ENCODE measurements at regions not wholly inside any gene's neighbourhood (a gene's known extent, or its start where the extent isn't known, plus 50 kb on each side); places are given as distances from the start of the nearest gene placed in this dataset.

DNA sequence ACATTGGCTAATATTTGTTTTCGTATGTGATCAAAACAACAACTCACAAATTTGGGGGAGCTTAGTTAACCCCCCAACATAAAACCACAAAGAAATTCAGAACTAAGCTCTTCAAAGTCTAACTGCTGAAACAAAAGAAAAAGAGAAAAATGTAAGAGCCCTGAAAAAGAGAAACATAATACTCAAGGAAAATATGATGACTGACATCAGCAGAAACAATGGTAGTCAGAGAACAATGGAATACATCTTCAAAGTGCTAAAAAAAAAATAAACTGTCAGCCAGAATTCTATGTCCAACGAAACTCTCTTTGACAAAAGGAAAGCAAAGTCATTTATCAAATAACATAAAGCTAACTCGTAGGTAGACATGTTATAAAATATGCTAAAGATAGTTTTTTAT is 566.3 kb upstream of the GRAMD2B start (continued):
- TF ChIP-seq ZNF770 (CRISPR knock-in tag; IDR thresholded peaks at IDR 0.05) (no peak), POLR2AphosphoS2 (IDR thresholded peaks at IDR 0.05; ENCODE audit: low read depth, low read length) (no peak), TCF7L2 (IDR thresholded peaks at IDR 0.05; ENCODE audit: low read depth, low read length) (no peak), ZBTB21 (CRISPR knock-in tag; IDR thresholded peaks at IDR 0.05) (no peak), REL (CRISPR knock-in tag; conservative IDR thresholded peaks at IDR 0.05) (no peak), NFATC3 (CRISPR knock-in tag; IDR thresholded peaks at IDR 0.05) (no peak), ZNF556 (CRISPR knock-in tag; IDR thresholded peaks at IDR 0.05; ENCODE audit: borderline replicate concordance) (no peak), MXD1 (CRISPR knock-in tag; IDR thresholded peaks at IDR 0.05) (no peak), GZF1 (CRISPR knock-in tag; IDR thresholded peaks at IDR 0.05) (no peak), HOMEZ (CRISPR knock-in tag; IDR thresholded peaks at IDR 0.05; ENCODE audit: low read depth) (no peak), ZSCAN21 (CRISPR knock-in tag; IDR thresholded peaks at IDR 0.05; ENCODE audit: borderline replicate concordance) (no peak)
- TF ChIP-seq, protein P1, sequence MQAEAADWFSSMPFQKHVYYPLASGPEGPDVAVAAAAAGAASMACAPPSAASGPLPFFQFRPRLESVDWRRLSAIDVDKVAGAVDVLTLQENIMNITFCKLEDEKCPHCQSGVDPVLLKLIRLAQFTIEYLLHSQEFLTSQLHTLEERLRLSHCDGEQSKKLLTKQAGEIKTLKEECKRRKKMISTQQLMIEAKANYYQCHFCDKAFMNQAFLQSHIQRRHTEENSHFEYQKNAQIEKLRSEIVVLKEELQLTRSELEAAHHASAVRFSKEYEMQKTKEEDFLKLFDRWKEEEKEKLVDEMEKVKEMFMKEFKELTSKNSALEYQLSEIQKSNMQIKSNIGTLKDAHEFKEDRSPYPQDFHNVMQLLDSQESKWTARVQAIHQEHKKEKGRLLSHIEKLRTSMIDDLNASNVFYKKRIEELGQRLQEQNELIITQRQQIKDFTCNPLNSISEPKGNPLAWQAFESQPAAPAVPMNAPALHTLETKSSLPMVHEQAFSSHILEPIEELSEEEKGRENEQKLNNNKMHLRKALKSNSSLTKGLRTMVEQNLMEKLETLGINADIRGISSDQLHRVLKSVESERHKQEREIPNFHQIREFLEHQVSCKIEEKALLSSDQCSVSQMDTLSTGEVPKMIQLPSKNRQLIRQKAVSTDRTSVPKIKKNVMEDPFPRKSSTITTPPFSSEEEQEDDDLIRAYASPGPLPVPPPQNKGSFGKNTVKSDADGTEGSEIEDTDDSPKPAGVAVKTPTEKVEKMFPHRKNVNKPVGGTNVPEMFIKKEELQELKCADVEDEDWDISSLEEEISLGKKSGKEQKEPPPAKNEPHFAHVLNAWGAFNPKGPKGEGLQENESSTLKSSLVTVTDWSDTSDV (CRISPR knock-in tag; IDR thresholded peaks at IDR 0.05), result no peak

Data from HepG2 (cell line).